ENCODE measurements at regions not wholly inside any gene's neighbourhood (a gene's known extent, or its start where the extent isn't known, plus 50 kb on each side); places are given as distances from the start of the nearest gene placed in this dataset.

DNA sequence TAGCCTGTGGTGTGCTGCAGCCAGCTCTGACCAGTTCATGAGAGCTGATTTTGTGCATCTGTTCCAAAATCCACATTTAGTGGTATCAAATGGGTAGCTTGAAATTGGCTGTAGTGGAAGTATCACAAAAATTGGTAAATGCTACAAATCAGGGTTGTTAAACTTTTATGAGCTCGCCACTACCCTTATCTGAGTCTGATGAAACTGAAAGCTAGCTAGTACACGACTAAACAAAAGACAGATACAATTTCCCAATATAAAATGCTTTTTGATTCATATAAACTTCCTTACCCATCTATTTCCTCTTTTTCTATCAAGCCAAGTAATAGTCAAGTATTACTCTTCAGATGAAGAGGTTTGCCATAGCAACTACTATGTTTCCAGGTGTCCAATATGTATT, 392.0 kb downstream of the TMEM161B start:
- DNase-seq (ENCODE audit: low read depth in 2 of 2), result no peak

DNA sequence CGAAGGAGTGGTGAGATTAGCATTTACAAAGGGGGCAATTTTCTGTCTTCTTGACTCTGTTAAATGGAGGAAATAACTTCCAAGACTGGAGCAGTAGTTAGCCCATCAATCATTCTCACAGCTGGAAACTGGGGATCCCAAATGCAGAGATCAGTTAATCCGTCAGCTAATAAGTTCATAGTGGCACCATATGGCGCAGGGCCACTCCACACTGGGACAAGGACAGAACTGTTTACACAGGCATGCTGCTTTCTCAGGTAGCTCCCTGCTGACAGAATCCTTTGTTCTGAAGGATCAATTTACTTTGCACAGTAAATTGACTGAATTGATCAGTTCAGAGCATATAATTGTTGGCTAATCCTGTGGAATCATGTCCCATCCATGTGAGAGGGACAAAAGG, 395.7 kb downstream of the TMEM161B start:
- DNase-seq (ENCODE audit: low read depth in 2 of 2), result no peak

DNA sequence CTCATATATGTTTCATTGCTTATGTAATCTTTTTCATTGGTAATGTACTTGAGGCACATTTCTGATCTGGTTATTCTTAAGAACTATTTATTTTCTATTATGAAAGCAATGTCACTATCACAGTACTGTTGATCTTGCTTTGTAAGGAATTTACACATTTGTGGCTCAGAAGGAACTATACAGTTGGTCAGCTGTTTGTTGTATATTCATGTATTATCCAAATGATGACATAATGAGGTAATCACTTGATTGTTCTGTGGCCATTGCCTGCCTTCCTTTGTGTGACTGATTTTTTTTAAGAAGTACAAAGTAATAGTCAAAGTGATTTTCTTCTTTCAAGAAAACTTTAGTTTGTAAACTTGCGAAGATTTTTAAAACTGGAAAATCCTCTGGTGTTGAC, 399.9 kb downstream of the TMEM161B start:
- DNase-seq (ENCODE audit: low read depth in 2 of 2), result no peak

DNA sequence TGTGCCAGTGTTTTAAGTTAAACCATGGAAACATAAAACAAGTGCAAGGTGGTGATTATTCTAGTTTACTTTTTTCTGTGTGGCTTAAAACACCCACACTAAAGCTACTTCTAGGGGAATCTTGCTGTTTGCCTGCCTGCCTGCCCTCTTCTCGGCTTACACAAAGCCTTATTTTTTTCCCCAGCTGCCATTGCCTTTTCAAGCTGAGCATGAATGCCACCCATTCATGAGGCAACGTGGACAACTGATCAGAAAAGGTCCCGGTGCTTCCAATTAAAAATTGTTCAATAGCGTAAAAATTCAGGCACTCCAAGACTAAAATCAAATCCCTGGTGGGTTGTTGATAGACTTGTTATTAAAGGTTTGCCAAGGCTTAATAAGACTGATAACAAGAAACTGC, 401.4 kb downstream of the TMEM161B start:
- DNase-seq (ENCODE audit: low read depth in 2 of 2), result no peak

DNA sequence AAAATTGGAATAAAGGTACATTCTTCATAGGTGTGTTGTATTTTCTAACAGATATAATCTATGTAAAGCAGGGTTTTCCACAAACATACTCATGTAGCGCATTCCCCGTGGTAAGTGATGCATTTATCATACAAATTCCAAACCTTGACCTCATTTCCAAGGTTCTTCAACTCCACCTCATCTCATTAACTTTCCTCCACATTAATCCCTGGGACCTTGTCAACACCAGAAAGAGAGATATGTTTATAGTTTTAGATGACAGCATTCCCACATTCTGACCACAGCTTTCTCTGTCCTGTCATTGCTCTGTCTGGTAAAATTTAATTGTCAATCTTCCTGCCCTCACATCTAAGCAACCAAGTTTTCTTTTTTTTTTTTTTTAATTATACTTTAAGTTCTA, 415.1 kb downstream of the TMEM161B start:
- no peak for DNase-seq (ENCODE audit: low read depth in 2 of 2)

DNA sequence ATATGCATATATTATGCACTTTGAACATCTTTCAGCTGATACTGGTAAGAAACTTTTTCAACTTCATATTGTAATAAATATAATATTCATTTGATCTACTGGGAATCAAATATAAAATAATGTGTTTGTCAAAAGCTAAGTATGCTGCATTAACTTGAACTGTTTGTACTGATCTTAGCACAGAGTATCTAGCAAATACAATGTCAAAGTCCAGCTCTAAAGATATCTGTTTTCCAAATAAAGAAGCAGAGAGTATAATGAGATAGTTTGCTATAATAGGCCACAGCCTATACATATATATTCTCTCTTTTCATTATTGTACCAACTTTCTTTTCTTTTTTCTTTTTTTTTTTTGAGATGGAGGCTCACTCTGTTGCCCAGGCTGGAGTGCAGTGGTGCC, 417.0 kb downstream of the TMEM161B start:
- DNase-seq (ENCODE audit: low read depth in 2 of 2), result no peak

DNA sequence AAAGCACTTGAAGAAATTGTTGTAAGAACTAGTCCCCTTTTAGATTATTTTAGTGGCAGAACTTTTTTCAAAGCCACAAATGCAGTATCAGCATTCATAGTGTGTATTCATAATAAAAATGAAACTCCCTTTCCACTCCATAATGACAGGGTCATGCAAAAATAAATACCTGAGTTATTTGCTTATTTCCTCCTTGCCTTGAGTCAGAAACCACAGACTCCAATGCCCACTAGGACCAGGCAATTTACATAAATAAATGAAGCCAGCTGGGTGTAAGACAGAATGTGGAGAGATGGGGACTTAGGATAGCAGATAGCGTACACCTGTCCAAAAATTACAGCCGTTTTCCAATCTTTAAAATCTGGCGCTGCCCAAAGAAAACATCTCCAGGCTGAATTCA, 417.8 kb downstream of the TMEM161B start:
- DNase-seq (ENCODE audit: low read depth in 2 of 2), result no peak

DNA sequence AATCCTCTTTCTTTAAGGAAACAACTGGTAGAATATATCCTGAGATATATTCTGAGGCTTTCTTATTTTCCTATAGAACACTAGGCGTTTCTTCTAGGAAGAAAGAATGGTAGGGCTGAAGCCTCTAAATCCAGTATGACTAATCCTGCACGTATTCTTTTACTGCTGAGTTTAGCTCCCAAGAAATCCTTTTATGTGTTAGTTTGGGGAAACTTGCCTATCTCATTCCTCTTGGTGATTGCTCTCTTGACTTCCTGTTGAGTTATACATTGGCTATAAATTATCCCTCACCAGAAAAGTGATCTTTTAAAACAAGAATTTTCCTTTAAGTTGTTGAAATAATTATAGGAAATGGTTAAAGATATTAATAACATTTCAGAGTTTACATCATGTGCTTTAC, 422.9 kb downstream of the TMEM161B start:
- DNase-seq (ENCODE audit: low read depth in 2 of 2), result no peak

DNA sequence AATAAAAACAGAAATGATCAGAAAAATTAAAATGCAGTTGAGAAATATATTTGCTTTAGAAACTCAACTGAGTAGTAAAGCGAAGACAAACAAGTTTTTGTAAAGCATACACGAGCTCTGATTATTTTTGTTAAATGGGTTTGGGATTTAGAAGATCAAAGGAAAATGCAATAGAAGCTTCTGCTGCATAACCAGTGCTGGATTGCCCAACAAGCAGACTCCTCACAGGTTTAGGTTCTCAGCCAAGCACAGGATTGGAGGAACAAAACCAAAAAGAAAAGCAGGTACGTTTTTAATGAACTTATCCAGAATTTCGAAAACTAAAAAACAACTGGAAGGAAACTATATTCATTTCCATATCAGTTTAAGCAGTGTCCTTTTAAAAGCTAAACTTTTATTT, 423.8 kb downstream of the TMEM161B start:
- DNase-seq (ENCODE audit: low read depth in 2 of 2), result no peak

DNA sequence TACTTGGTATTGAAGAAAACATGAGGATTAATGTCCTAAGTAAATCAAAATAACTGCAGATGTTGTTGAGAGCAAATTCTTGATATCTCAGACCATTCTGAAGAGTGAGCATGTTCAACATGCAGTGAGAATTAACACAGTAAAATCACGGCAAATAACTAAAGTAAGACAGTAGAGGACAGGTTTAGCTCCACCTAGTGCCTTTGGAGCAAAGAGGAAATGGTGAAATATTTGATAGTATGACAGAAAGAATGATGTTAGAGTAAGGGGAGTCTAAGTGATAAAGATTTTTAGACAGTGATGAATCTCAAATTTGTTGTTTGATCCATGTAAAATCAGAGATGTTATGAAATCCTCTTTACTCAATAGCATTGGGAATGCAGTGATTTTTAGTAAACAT, 424.2 kb downstream of the TMEM161B start:
- DNase-seq (ENCODE audit: low read depth in 2 of 2), result no peak

DNA sequence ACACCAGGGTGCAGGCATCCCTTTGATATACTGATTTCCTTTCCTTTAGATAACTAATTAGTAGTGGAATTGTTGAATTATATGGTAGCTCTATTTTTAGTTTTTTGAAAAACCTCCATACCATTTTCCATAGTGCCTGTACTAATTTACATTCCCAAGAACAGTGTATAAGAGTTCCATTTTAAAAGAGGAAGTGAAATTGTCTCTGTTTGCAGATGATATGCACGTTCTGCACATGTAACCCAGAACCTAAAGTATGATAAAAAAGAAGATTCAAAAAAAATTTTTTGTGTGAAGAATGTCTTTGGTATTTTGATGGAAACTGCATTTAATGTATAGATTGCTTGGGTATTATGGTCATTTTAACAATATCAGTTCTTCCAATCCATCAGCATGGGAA, 424.0 kb upstream of the CCNH start:
- DNase-seq (ENCODE audit: low read depth in 2 of 2), result no peak

DNA sequence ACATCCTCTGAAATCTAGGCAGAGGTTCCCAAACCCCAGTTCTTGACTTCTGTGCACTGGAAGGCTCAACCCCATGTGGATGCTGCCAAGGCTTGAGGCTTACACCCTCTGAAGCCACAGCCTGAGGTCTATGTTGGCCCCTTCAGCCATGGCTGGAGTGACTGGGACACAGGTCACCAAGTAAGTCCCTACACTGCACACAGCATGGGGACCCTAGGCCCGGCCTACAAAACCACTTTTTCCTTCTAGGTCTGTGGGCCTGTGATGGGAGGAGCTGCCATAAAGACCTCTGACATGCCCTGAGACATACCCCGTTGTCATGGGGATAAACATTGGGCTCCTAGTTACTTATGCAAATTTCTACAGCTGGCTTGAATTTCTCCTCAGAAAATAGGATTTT, 418.8 kb upstream of the CCNH start:
- DNase-seq (ENCODE audit: low read depth in 2 of 2), result no peak

DNA sequence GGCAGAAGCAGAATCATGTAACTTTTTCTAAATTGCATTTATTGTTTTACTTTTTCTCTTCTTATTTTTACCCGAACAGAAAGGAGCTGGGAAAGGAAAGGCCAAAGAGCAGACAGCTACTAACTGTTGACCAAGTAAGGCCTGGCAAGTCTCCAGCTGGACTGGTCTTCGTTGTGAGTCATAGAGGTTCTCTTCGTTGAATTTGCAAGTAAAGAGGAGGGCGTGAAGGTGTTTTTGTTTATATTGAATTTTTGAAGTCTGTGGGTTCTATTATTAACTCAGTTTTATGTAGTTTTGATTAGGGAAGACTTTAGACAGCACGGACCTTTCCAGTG, 416.5 kb upstream of the CCNH start:
- no peak for DNase-seq (ENCODE audit: low read depth in 2 of 2)

DNA sequence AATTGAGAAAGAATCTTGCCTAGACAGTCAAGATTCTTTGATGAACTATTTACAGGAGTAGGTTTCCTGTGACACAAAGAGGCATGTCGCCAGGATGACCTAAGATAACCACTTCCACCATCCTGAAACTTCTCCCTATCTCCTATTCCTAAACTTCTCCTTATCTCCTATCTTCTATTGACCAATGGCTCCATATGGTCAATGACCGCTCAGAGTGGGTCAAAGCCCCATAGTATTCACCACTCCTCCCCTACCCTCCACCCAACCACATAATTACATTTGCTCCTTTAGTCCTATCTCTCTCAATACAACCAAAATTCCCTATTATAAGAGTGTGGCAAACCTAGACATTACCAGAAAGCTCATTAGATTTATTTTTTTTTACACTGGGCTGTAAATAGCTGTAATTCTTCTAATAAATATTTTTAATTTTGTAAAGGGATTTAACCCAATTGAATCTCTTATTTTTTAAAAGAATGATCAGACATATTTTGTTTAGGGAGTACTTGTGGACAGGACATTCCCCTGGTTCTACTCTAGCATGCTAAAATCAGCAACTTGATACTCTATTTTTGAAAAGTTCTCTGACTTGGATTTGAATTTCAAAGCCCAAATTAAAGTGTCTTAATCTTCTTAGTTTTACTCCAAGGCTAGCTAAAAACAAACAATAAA, 416.0 kb upstream of the CCNH start:
- no peak for DNase-seq (ENCODE audit: low read depth in 2 of 2)

DNA sequence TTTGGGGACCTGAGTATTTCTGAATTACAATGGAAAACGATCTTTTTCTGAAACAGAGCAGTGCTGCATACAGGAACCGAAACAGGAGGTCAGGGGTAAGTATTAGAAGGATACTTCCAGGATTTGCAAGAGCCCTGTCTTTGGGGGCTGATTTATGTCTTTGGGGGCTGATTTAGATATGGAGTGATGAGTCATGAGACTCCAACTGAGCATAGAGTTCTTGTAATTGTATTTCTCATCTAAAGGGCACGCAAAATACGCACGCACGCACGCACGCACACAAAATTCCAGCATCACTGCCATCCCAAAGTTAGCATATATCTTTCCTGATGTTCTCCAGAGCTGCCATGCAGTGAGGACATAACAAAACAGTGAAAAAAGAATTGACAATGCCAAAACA, 414.8 kb upstream of the CCNH start:
- DNase-seq (ENCODE audit: low read depth in 2 of 2), result no peak

DNA sequence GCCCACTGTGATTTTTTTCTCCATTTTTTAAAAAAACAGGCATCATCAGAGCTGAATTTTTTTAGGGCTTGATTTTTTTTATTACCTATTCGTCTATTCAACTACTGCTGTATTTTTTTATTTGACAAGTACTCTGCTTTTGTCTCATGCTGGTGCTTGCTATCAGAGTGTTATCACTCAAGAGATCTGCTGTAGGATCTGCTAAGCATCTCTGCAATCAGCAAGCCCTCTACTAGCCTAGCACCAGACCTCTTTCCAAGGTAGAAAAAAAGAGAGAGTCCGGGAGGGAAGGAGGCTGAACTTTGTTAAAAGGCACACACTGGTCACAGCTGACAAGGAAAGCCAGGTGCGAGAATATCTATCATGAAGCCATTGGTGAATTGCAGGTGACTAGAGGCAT, 413.8 kb upstream of the CCNH start:
- no peak for DNase-seq (ENCODE audit: low read depth in 2 of 2)

DNA sequence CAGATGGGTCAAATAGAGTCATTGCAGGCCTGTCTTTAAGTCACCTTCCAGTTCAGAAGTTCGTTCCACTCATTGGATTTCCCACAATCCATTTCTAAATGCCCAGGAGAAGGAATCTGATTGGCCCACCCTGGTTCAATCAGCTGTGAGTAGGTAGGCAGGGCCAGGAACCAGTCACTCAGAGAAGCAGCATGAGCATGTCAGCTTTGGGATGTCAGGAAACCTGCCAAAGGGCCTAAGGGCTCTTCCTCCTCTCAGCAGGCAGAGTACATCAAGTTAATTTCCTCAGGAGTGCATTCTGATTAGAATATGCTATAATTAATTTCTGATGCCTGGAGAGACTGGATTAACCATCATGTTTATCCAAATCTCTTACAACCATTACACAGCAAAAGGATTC, 412.9 kb upstream of the CCNH start:
- DNase-seq (ENCODE audit: low read depth in 2 of 2), result no peak

DNA sequence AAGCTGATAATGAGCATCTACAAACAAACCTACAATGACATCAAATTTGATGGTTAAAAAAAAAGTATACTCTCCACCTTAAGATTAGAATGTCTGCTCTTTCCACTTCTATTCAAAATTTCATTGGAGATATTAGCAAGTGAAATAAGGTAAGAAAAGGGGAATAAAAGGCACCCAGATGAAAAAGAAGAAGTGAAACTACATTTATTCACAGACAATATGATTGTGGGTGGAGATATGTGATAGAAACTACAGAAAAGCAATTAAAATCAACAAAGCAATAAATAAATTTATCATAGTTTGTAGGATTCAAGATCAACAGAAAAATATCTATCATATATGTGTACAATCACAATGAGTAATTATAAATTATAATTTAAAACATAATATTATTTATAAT, 395.1 kb upstream of the CCNH start:
- DNase-seq (ENCODE audit: low read depth in 2 of 2), result no peak

DNA sequence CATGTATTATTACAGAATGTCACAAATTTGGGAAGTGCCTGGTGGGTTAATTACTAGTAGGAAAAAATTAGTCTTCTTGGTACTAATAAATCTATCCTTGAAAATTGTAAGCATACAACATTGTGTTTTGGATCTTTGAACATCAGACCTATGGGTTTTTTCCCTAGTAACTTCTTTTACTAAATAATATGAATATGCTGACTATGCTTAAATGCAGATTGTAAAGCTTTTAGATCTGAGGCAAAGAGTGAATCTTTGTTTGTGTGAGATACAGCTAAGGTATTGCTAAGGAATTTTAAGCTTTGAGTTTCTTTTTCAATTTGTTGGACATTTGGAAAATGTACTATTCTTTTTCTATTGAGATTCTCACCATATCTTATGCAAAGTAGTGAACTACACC, 390.6 kb upstream of the CCNH start:
- no peak for DNase-seq (ENCODE audit: low read depth in 2 of 2)

DNA sequence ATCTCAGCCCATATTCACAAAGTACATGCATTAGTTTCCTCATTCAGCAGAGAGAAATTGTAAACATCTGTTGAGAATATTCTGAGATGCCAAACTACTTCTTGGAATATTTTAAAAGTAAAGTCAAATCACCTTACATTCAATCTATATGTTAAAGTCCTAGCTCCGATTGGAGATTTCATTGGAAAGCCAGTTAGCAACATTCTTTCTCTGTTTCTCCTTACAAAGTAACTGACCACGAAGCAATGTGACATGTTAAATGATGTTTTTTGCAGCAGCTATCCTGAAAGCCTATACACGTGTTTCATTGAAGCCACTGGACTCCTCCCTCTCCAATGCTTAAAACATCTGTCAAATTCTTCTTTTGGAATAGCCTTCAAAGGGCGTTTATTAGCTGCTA, 379.1 kb upstream of the CCNH start:
- no peak for DNase-seq (ENCODE audit: low read depth in 2 of 2)

DNA sequence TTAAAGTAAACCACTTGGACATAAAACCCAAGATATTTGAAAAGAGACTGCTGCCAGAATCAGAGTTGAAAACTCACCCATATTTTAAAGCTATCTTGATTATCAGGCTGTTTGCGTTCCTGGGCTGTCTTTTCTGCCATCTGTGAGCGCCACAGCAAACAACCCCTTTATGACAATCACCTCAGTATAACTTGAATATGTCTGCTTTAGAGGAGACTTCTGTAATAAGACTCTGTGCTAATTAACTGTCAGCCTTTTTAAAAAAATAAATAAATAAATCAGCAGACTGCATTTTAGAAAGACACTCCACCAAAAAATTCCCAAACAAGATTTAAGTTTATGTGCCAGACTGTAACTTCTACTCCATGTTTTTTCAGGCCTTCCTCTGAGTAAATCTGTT, 375.7 kb upstream of the CCNH start:
- no peak for DNase-seq (ENCODE audit: low read depth in 2 of 2)

DNA sequence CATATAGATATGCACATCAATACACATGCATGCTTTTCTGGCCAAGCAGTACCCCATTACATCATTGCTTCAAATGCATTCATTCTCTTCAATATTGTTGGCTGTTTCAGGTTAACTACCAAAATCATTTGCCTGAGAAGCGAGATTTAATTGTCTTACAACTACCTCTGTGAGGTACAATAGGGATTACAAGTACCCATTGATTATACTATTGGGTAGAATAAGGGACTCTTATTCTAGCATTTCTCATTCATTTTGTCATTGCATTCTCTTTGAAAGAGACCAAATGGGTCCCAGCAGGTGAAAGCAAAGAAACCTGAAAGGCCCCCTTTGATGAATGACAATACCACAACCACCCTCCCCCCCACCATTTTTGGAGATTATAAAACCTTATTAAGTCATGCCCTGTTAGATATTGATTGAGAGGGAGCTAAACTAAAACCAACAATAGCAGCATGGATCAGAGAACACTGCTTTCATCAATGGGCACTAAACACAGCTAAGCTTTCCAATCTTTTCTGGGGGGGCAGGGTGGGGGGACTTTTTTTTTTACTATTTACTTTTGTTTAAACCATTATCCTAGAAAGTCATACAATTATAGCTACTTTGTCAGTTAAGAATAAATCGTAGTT, 375.0 kb upstream of the CCNH start:
- DNase-seq (ENCODE audit: low read depth in 2 of 2), result no peak

DNA sequence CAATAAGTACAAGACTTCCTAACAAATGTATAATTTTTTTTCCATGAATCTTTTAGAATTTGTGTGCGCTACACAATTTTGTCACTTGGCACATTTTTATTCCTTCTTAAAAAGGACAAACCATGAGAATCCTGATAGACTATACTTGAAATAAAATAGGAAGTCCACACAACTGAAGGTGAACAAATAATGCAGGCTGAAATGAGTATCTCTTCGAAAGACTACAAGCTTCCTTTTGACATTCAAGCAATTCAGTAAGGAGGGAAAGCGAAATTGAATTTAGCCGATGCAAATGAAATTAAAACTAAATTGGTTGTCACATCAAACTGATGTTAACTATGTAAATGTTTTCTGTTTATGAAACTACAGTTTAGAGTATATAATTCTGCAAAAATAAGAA, 374.4 kb upstream of the CCNH start:
- no peak for DNase-seq (ENCODE audit: low read depth in 2 of 2)

DNA sequence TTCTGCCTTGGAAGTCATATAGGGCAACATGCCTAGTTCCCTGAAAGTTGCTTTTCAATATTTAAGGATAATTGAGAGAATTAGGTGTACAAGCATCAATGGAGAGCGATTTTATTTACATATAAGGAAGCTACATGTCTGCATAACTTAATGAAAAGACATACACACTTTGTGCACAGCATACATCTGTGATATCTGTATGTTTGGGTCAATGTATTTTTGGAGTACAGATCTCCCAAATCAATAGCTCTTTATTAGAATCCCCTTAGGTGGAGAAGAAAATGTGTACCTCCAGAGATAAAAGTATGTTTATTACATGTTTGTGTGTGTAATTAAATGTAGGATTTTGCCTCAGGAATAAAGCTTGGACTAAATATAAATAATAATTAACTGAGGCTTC, 373.7 kb upstream of the CCNH start:
- DNase-seq (ENCODE audit: low read depth in 2 of 2), result no peak
